ENCODE measurements at regions not wholly inside any gene's neighbourhood (a gene's known extent, or its start where the extent isn't known, plus 50 kb on each side); places are given as distances from the start of the nearest gene placed in this dataset.
"Not testable (repeated sequence)": the region's sequence is repeated elsewhere in the genome, so short reads cannot be mapped to it uniquely, and the experiment has no call there.

DNA sequence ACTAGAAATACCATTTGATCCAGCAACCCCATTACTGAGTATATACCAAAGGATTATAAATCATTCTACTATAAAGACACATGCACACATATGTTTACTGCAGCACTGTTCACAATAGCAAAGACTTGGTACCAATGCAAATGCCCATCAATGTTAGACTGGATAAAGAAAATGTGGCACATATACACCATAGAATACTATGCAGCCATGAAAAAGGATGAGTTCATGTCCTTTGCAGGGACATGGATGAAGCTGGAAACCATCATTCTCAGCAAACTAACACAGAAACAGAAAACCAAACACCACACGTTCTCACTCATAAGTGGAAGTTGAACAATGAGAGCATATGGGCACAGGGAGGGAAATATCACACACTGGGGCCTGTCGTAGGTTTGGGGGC lies 106.0 kb downstream of the SPATA18 start:
- H3K36me3 ChIP-seq; intact Hi-C loops (cut with DNase I); H3K27me3 ChIP-seq; H3K4me1 ChIP-seq; ATAC-seq; H3K4me3 ChIP-seq; DNase-seq; H3K27ac ChIP-seq: not testable (repeated sequence)
- whole genome bisulfite sequencing, 2 donors, result 82 to 90% methylated on average over 2 of the region's 2 CpGs
- peaks cover 0 to 13% (median 0%) of the 10 kb centered on the region in 11 donors for H3K9me3 ChIP-seq

DNA sequence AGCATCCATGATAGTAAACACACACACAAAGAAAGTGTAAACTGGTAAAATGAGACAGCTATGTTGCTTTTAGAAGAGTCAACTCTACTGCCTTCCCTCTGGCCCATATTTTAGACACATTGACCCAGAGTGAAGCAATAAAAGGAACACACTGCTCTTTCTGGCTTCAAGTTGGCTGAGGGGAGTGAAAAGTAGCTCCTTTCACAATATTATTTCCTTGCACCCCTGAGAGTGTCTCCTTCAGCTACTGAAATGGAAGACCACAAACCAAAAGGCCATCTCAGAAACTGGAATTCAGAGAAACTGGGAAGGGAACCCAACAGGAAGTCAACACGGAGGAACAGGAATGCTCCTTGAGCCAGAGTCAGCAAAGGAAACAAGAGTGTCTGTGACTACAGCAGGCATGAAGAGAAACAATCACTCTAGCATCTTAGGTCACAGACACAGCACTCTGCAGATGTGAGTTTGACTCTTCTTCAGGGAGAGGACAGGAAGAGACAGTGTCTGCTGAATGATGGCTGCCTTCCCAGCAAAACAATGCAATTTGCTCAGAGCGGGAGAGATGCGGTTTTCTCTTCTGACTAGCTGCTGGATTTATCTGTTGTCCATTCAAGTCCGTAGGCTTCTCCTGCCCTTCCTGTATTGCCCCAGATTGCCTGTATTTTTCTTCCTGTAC lies 106.7 kb downstream of the SPATA18 start:
- DNase-seq (peak in 1 of 2 donors; percentile 9), ATAC-seq (peak in 5 of 8 donors; percentile 35 to 58 (median 50))
- peak overlapping the region in 7 of 10 donors; percentile 1 to 55 (median 37) for H3K27ac ChIP-seq
- no peak overlapping the region for H3K4me3 ChIP-seq
- peaks cover 0 to 10% (median 0%) of the 10 kb centered on the region in 9 donors for H3K4me1 ChIP-seq
- intact Hi-C loops (cut with DNase I), result no loop called here
- H3K36me3 ChIP-seq, result no peaks in the 10 kb centered on the region
- H3K27me3 ChIP-seq, result no peaks in the 10 kb centered on the region
- 31 to 34% methylated on average over 4 of the region's 4 CpGs for WGBS, 2 donors
- TF ChIP-seq, protein P1, sequence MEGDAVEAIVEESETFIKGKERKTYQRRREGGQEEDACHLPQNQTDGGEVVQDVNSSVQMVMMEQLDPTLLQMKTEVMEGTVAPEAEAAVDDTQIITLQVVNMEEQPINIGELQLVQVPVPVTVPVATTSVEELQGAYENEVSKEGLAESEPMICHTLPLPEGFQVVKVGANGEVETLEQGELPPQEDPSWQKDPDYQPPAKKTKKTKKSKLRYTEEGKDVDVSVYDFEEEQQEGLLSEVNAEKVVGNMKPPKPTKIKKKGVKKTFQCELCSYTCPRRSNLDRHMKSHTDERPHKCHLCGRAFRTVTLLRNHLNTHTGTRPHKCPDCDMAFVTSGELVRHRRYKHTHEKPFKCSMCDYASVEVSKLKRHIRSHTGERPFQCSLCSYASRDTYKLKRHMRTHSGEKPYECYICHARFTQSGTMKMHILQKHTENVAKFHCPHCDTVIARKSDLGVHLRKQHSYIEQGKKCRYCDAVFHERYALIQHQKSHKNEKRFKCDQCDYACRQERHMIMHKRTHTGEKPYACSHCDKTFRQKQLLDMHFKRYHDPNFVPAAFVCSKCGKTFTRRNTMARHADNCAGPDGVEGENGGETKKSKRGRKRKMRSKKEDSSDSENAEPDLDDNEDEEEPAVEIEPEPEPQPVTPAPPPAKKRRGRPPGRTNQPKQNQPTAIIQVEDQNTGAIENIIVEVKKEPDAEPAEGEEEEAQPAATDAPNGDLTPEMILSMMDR (IDR thresholded peaks at IDR 0.05), result no peak
- H3K9me3 ChIP-seq, result peaks cover 0 to 13% (median 0%) of the 10 kb centered on the region in 11 donors

DNA sequence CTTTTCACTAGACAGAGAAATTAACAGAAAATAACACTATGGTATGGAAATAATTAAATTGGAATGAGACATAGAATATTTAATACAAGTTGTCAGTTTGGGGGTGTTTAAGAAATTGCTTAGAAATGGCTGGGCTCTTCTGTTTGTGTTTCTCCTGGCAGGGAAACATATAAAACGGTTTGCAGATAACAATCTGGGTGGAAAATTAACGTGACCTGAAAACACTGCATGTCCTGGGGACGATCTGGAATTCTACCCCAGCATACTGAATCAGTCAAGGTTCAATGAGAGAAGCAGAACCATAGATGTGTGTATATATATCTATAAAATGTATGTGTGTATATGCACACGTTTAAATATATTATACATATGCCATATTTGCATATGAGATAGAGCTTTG lies 109.8 kb downstream of the SPATA18 start:
- H3K9me3 ChIP-seq, result peaks cover 0 to 12% (median 0%) of the 10 kb centered on the region in 11 donors
- DNase-seq (no peak), ATAC-seq (no peak)
- WGBS, 2 donors, result 68 to 70% methylated on average over 4 of the region's 4 CpGs
- no peak overlapping the region for H3K4me3 ChIP-seq
- H3K4me1 ChIP-seq, result peaks cover 0 to 10% (median 0%) of the 10 kb centered on the region in 9 donors
- TF ChIP-seq, protein P1 (IDR thresholded peaks at IDR 0.05), result no peak
- no peaks in the 10 kb centered on the region for H3K27me3 ChIP-seq
- no peaks in the 10 kb centered on the region for H3K36me3 ChIP-seq
- intact Hi-C loops (cut with DNase I), result no loop called here
- H3K27ac ChIP-seq, result no peak overlapping the region

DNA sequence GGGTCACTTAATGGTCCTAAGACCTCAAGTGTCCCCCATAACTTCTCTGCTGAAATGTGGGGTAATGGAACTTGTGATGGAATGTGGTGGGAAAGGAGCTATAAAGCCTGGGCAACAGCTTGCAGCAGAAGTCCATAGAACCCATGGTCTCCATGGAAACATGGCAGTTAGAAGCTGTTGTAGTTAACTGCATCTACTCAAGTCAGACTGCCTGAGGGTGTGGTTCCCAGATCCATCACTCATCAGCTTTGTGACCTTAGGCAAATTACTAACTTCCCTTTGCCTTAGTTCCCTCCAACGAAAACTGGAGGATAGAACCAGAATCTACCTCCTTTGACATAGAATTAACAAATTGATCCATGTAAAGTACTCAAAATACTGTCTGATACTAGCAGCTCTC lies 113.0 kb downstream of the SPATA18 start:
- Histone ChIP-seq H3K27ac (no peak overlapping the region), H3K4me1 (no peaks in the 10 kb centered on the region), H3K36me3 (no peaks in the 10 kb centered on the region), H3K27me3 (no peaks in the 10 kb centered on the region), H3K4me3 (no peak overlapping the region), H3K9me3 (peaks cover 0 to 3% (median 0%) of the 10 kb centered on the region in 11 donors)
- TF ChIP-seq, protein P1 (IDR thresholded peaks at IDR 0.05), result no peak
- DNase-seq (no peak), ATAC-seq (no peak)
- WGBS, 2 donors, result 54 to 76% methylated on average over 1 of the region's 1 CpG
- intact Hi-C loops (cut with DNase I), result no loop called here

DNA sequence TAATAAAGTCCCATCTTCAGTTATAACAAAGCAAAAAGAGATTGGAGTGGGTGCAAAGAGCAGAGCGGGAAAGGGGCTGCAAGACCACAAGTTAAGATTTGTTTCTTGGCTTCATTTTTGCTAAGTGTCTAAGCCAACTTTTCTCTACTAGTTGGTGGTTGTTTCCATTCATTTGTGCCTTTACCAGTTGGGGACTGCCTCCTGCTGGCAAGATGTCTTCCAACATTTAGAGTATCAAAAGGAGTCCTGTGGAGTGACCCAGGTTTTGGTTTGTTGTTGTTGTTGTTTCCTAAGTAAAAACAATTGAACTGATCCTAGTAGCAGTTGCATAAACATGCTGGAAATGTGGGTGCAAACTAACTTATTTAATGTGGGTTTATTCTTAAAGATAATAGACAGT lies 121.1 kb downstream of the SPATA18 start:
- H3K27ac ChIP-seq, result no peak overlapping the region
- TF ChIP-seq, protein P1 (IDR thresholded peaks at IDR 0.05), result peak in 2 of 9 donors; percentile 13 to 22
- H3K27me3 ChIP-seq, result no peaks in the 10 kb centered on the region
- no peaks in the 10 kb centered on the region for H3K9me3 ChIP-seq
- no peaks in the 10 kb centered on the region for H3K36me3 ChIP-seq
- 92 to 100% methylated on average over 1 of the region's 1 CpG for WGBS, 2 donors
- H3K4me1 ChIP-seq, result peaks cover 0 to 18% (median 14%) of the 10 kb centered on the region in 9 donors
- intact Hi-C loops (cut with DNase I), result loop anchor here in 1 of 10 donors (10.0 kb wide), 1 partner anchor 57 kb away; no protein-coding TSS in a partner anchor
- no peak overlapping the region for H3K4me3 ChIP-seq
- no peak for ATAC-seq
- DNase-seq, result no peak

Measured in heart right ventricle (tissue), 16 donors.